ENCODE measurements at regions not wholly inside any gene's neighbourhood (a gene's known extent, or its start where the extent isn't known, plus 50 kb on each side); places are given as distances from the start of the nearest gene placed in this dataset.

DNA sequence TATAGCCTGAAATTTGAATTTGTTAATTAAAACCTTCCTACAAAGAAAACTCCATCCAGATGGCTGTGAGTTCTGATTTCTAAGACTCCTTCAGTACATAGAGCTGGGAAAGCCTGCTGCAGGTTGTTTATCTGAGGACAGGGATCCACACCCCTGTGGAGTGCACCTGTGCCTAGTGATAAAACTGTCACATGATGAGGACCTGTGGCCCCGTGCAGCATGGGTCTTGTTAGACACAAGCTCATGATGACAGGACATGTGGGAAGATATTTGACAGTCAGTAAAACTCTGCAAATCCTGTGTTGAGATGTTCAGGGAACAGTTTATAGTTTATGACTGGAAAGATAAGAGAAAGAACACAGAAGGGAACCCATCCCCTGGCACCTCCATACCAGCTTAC, 133.2 kb upstream of the TMEM18 start:
- Mint-ChIP-seq H3K4me1 (peaks cover 6% of the 10 kb centered on the region), H3K9me3 (no peaks in the 10 kb centered on the region; the same call in 2 of the 3 replicates), H3K27me3 (ENCODE audit: insufficient read depth, low read depth, poor library complexity) (peaks cover 12% of the 10 kb centered on the region), H3K36me3 (ENCODE audit: low read depth) (no peaks in the 10 kb centered on the region), H3K27ac (no peak overlapping the region), H3K4me3 (no peak overlapping the region)
- H3K9me2 ChIP-seq (ENCODE audit: insufficient read depth): peaks cover 6% of the 10 kb centered on the region; the same call in 1 of the 2 replicates
- H3K36me3 ChIP-seq (ENCODE audit: insufficient read depth): no peaks in the 10 kb centered on the region
- no peak overlapping the region for H2AFZ ChIP-seq
- H4K20me1 ChIP-seq (replicated peaks; ENCODE audit: insufficient read depth): no peaks in the 10 kb centered on the region
- H3K27ac ChIP-seq (ENCODE audit: low read depth): no peak overlapping the region
- no peak overlapping the region for H3K4me2 ChIP-seq
- H3K4me3 ChIP-seq: no peak overlapping the region
- ATAC-seq: no peak
- no peaks in the 10 kb centered on the region for H3F3A ChIP-seq (replicated peaks; ENCODE audit: low read depth)
- no peak for DNase-seq (ENCODE audit: low spot score)
- H3K79me2 ChIP-seq (replicated peaks; ENCODE audit: insufficient read depth): no peaks in the 10 kb centered on the region
- TF ChIP-seq, protein P1, sequence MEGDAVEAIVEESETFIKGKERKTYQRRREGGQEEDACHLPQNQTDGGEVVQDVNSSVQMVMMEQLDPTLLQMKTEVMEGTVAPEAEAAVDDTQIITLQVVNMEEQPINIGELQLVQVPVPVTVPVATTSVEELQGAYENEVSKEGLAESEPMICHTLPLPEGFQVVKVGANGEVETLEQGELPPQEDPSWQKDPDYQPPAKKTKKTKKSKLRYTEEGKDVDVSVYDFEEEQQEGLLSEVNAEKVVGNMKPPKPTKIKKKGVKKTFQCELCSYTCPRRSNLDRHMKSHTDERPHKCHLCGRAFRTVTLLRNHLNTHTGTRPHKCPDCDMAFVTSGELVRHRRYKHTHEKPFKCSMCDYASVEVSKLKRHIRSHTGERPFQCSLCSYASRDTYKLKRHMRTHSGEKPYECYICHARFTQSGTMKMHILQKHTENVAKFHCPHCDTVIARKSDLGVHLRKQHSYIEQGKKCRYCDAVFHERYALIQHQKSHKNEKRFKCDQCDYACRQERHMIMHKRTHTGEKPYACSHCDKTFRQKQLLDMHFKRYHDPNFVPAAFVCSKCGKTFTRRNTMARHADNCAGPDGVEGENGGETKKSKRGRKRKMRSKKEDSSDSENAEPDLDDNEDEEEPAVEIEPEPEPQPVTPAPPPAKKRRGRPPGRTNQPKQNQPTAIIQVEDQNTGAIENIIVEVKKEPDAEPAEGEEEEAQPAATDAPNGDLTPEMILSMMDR (conservative IDR thresholded peaks at IDR 0.05; ENCODE audit: low read depth in 2 of 2): no peak
- TF ChIP-seq ZNF114 (CRISPR knock-in tag; IDR thresholded peaks at IDR 0.05) (no peak), EZH2phosphoT487 (IDR thresholded peaks at IDR 0.05; ENCODE audit: unreplicated experiment) (no peak), JUNB (IDR thresholded peaks at IDR 0.05; ENCODE audit: unreplicated experiment) (no peak), NANOG (IDR thresholded peaks at IDR 0.05; ENCODE audit: borderline replicate concordance) (no peak), EZH2 (IDR thresholded peaks at IDR 0.05; ENCODE audit: low read depth, unreplicated experiment) (no peak), ZNF331 (CRISPR knock-in tag; IDR thresholded peaks at IDR 0.05; ENCODE audit: low read depth) (no peak), STAT1 (IDR thresholded peaks at IDR 0.05; ENCODE audit: unreplicated experiment) (no peak), POLR2AphosphoS5 (IDR thresholded peaks at IDR 0.05; ENCODE audit: low read depth) (no peak)
- TF ChIP-seq, protein P2, sequence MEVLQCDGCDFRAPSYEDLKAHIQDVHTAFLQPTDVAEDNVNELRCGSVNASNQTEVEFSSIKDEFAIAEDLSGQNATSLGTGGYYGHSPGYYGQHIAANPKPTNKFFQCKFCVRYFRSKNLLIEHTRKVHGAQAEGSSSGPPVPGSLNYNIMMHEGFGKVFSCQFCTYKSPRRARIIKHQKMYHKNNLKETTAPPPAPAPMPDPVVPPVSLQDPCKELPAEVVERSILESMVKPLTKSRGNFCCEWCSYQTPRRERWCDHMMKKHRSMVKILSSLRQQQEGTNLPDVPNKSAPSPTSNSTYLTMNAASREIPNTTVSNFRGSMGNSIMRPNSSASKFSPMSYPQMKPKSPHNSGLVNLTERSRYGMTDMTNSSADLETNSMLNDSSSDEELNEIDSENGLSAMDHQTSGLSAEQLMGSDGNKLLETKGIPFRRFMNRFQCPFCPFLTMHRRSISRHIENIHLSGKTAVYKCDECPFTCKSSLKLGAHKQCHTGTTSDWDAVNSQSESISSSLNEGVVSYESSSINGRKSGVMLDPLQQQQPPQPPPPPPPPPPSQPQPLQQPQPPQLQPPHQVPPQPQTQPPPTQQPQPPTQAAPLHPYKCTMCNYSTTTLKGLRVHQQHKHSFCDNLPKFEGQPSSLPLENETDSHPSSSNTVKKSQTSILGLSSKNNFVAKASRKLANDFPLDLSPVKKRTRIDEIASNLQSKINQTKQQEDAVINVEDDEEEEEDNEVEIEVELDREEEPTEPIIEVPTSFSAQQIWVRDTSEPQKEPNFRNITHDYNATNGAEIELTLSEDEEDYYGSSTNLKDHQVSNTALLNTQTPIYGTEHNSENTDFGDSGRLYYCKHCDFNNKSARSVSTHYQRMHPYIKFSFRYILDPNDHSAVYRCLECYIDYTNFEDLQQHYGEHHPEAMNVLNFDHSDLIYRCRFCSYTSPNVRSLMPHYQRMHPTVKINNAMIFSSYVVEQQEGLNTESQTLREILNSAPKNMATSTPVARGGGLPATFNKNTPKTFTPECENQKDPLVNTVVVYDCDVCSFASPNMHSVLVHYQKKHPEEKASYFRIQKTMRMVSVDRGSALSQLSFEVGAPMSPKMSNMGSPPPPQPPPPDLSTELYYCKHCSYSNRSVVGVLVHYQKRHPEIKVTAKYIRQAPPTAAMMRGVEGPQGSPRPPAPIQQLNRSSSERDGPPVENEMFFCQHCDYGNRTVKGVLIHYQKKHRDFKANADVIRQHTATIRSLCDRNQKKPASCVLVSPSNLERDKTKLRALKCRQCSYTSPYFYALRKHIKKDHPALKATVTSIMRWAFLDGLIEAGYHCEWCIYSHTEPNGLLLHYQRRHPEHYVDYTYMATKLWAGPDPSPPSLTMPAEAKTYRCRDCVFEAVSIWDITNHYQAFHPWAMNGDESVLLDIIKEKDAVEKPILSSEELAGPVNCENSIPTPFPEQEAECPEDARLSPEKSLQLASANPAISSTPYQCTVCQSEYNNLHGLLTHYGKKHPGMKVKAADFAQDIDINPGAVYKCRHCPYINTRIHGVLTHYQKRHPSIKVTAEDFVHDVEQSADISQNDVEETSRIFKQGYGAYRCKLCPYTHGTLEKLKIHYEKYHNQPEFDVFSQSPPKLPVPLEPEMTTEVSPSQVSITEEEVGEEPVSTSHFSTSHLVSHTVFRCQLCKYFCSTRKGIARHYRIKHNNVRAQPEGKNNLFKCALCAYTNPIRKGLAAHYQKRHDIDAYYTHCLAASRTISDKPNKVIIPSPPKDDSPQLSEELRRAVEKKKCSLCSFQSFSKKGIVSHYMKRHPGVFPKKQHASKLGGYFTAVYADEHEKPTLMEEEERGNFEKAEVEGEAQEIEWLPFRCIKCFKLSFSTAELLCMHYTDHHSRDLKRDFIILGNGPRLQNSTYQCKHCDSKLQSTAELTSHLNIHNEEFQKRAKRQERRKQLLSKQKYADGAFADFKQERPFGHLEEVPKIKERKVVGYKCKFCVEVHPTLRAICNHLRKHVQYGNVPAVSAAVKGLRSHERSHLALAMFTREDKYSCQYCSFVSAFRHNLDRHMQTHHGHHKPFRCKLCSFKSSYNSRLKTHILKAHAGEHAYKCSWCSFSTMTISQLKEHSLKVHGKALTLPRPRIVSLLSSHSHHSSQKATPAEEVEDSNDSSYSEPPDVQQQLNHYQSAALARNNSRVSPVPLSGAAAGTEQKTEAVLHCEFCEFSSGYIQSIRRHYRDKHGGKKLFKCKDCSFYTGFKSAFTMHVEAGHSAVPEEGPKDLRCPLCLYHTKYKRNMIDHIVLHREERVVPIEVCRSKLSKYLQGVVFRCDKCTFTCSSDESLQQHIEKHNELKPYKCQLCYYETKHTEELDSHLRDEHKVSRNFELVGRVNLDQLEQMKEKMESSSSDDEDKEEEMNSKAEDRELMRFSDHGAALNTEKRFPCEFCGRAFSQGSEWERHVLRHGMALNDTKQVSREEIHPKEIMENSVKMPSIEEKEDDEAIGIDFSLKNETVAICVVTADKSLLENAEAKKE (CRISPR knock-in tag; IDR thresholded peaks at IDR 0.05): no peak
- no peaks in the 10 kb centered on the region for H3K27me3 ChIP-seq (ENCODE audit: insufficient read depth)
- H3K4me1 ChIP-seq (ENCODE audit: insufficient read depth): no peaks in the 10 kb centered on the region

Data from GM23338 (cell line).